HUDEP-2 (cell line): ENCODE measurements at regions not wholly inside any gene's neighbourhood (a gene's known extent, or its start where the extent isn't known, plus 50 kb on each side); places are given as distances from the start of the nearest gene placed in this dataset.
A peak's percentile ranks its signal among the peaks of the same experiment; 100 is the strongest.

Experiments used
- DNase-seq, 76 experiments: peaks; one replicate each; lab custom pipeline; 2025; ENCODE audit not compliant: unreplicated experiment in 76 of 76; lab: John Stamatoyannopoulos, UW

GRCh38 chr1:201653883-201654282, 115.0 kb downstream of the NAV1 start:
- DNase-seq: no peak

GRCh38 chr1:201655243-201655642, 116.3 kb downstream of the NAV1 start:
- no peak for DNase-seq

GRCh38 chr1:201655910-201656309, 117.0 kb downstream of the NAV1 start:
- no peak for DNase-seq

- DNase-seq: no peak
Observed at GRCh38 chr1:201656311-201657032, 117.5 kb downstream of the NAV1 start.

- DNase-seq: no peak
Observed at GRCh38 chr1:201659572-201659971, 120.6 kb downstream of the NAV1 start.

GRCh38 chr1:201660931-201661822, 122.2 kb downstream of the NAV1 start:
- DNase-seq: no peak

GRCh38 chr1:201661823-201662359, 123.0 kb downstream of the NAV1 start:
- DNase-seq: no peak

- no peak for DNase-seq
Observed at GRCh38 chr1:201662646-201663045, 123.7 kb downstream of the NAV1 start.

GRCh38 chr1:201663491-201664113, 124.7 kb downstream of the NAV1 start:
- DNase-seq: no peak

- DNase-seq: no peak
Observed at GRCh38 chr1:201665036-201665435, 126.1 kb downstream of the NAV1 start.

GRCh38 chr1:201666102-201666501, 127.2 kb downstream of the NAV1 start:
- no peak for DNase-seq

GRCh38 chr1:201666645-201667044, 127.7 kb downstream of the NAV1 start:
- DNase-seq: no peak

GRCh38 chr1:201667479-201667878, 128.6 kb downstream of the NAV1 start:
- no peak for DNase-seq

GRCh38 chr1:201670517-201670916, 131.6 kb downstream of the NAV1 start:
- DNase-seq: no peak

- no peak for DNase-seq
Observed at GRCh38 chr1:201672685-201673084, 133.8 kb downstream of the NAV1 start.

GRCh38 chr1:201673093-201673492, 134.2 kb downstream of the NAV1 start:
- no peak for DNase-seq

GRCh38 chr1:201673915-201674314, 135.0 kb downstream of the NAV1 start:
- no peak for DNase-seq

GRCh38 chr1:201675143-201675542, 136.2 kb downstream of the NAV1 start:
- DNase-seq: peak in 3 of 76 experiments; percentile 2 to 5 (median 3)

GRCh38 chr1:201676197-201676596, 137.3 kb downstream of the NAV1 start:
- DNase-seq: no peak

- DNase-seq: no peak
Observed at GRCh38 chr1:201676641-201677040, 137.7 kb downstream of the NAV1 start.
